Frontal cortex (tissue), 4 donors: ENCODE measurements at regions not wholly inside any gene's neighbourhood (a gene's known extent, or its start where the extent isn't known, plus 50 kb on each side); places are given as distances from the start of the nearest gene placed in this dataset. TPM values are rescaled to one million over a fixed set of nuclear protein-coding genes. Genes with fewer than 3 reads are reported as not detected.

ENCODE experiments used
- DNase-seq, 2 donors: peaks; one replicate each; pipeline ENCODE4 v3.0.0; 2012; ENCODE audit warnings: low spot score in 2 of 2
- FAIRE-seq: peaks from 2 replicates; lab custom pipeline; 2012; peaks lifted over from hg19 to GRCh38; lab: Jason Lieb, UNC
- small RNA-seq: library from RNA; depleted of rRNA; stranded (forward); fragments of <200 nt; gene quantifications from one replicate; pipeline ENCODE3, GENCODE V24; 2014
- donor health status: control.
- donor health status: control.
- donor health status: control.

- no peak for FAIRE-seq
- DNase-seq = no peak
These were observed 51.7 kb upstream of the DUSP10 start for GRCh38 chr1:221793439-221794078.

DNA sequence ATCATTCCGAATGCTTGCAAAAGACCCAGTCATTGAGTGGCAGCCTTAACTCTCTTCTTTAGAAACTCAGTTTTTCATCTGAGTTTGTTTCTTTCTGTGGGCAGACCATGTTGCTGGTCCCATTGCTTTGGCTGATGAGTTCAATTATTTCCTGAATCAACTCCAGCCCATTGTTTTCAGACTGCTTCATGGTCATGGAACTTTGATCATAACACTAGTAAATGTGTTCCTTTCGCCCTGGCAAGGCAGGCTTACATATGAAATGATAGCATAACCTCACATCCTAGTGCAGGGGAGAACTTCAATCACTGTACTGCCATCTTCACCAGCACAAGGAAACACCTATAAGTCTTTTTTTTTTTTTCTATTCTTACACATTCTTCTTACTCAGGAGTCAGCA, 50.0 kb upstream of the DUSP10 start:
- FAIRE-seq = no peak

More for the DNA sequence above, 50.0 kb upstream of the DUSP10 start:
- DNase-seq = no peak

Small RNA genes in the stretch of these regions (small RNA-seq; reads per million reads assigned to genes)
- gene RNU6-403P = not detected
